Duodenal mucosa (tissue), 2 donors: ENCODE measurements at regions not wholly inside any gene's neighbourhood (a gene's known extent, or its start where the extent isn't known, plus 50 kb on each side); places are given as distances from the start of the nearest gene placed in this dataset.
"Not testable (repeated sequence)": the region's sequence is repeated elsewhere in the genome, so short reads cannot be mapped to it uniquely, and the experiment has no call there.

Source experiments
- H3K27ac ChIP-seq: one replicate; pipeline ENCODE4 v1.7.0; 2013; ENCODE audit warnings: low read depth, low read length
- H3K27me3 ChIP-seq, 2 donors: one replicate each; pipeline ENCODE4 v1.7.0; 2013; ENCODE audit warnings: low read length in 2 of 2, control low read depth in 1 of 2; ENCODE audit not compliant: insufficient read depth in 2 of 2, control insufficient read depth in 1 of 2
- H3K36me3 ChIP-seq, 2 donors: one replicate each; pipeline ENCODE4 v1.7.0; 2013; ENCODE audit warnings: low read length in 2 of 2, control low read depth in 1 of 2; ENCODE audit not compliant: insufficient read depth in 2 of 2, control insufficient read depth in 1 of 2
- H3K4me1 ChIP-seq, 2 donors: one replicate each; pipeline ENCODE4 v1.7.0; 2013; ENCODE audit warnings: low read length in 2 of 2, control low read depth in 1 of 2; ENCODE audit not compliant: insufficient read depth in 2 of 2, control insufficient read depth in 1 of 2
- H3K4me3 ChIP-seq, 2 donors: one replicate each; pipeline ENCODE4 v1.7.0; 2013; ENCODE audit warnings: low read length in 2 of 2, low read depth in 1 of 2
- H3K9ac ChIP-seq, 2 donors: one replicate each; pipeline ENCODE4 v1.7.0; 2013; ENCODE audit warnings: low read length in 2 of 2, low read depth in 1 of 2
- H3K9me3 ChIP-seq, 2 donors: one replicate each; pipeline ENCODE4 v1.7.0; 2013; ENCODE audit warnings: low read length in 2 of 2, control low read depth in 1 of 2; ENCODE audit not compliant: control insufficient read depth in 1 of 2

GRCh38 chr17:21501927-21502700 lies 126.0 kb downstream of the KCNJ12 start:
- not testable (repeated sequence) for H3K4me1 ChIP-seq, H3K9me3 ChIP-seq, H3K36me3 ChIP-seq, H3K27ac ChIP-seq, H3K27me3 ChIP-seq, H3K9ac ChIP-seq, H3K4me3 ChIP-seq

DNA sequence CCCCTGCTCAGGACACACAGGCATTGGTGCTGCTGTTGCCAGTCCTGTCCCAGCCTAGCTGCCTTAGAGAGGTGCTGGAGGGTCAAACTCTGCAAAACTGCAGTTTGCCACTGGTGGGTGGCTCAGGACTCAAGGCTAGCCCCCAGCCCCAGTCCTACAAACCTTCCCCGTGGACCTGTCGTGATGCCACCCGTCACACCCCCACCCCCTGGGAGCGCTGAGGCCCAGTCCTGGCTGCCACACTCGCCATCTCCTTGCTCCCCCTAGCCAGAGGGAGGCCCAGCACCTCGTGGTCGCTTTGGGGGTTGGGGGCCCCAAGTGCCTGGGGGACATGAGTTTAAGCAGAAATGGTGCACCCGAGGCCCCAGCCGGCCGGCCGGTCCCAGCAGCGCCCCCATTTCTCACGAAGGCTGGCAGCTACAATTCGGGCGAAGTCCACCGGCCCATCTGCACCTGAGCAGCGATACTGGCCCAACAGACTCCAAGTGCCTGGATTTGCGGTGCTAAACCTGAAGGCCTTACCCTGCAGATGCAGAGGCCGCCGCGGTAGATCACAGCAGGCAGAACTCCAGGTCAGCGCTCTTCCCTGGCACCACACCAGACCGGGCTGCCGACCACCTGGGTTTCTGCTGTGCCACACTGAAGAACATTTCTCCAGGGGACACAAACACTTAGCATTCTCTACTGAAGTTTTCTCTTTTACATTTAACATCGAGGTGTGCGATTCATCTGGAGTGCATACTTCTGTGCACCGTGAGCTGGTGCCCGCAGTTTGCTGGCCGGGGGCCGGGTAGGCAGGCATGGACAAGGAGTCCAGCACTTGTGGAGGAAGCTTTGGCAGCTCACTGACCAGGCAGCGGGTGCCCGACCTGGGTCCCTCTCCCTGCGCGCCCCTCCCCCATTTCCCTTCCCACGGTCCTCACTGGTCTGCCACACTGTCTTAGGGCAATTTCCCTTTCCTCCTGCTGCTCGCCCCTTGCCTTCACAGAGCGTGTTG lies 130.0 kb downstream of the KCNJ12 start:
- Histone ChIP-seq H3K9ac (no peak overlapping the region), H3K27me3 (peaks cover 11 to 15% of the 10 kb centered on the region in 2 donors), H3K27ac (no peak overlapping the region), H3K36me3 (no peaks in the 10 kb centered on the region), H3K4me3 (no peak overlapping the region), H3K4me1 (peaks cover 4% of the 10 kb centered on the region in 2 donors), H3K9me3 (no peaks in the 10 kb centered on the region)

DNA sequence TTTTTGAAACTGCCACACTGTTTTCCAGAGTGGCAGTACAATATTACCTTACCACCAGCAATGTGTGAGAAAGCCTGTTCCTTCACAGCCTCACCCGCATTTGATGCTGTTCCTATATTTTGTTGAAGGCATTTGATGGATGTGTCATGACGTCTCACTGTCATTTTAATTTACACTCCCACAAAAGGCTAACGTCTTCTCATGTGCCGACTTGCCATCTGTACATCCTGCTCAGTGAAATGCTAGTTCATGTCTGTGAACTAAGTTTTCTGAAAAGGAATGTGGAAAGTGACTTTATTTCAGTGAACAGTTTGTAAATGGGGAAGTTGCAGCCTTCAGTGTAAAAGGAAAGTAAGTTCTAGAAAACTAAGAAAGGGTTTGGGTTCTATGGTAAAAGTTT lies 131.6 kb downstream of the KCNJ12 start:
- H3K27me3 ChIP-seq, result peaks cover 11 to 20% of the 10 kb centered on the region in 2 donors
- not testable (repeated sequence) for H3K9me3 ChIP-seq, H3K36me3 ChIP-seq, H3K4me1 ChIP-seq, H3K4me3 ChIP-seq, H3K27ac ChIP-seq, H3K9ac ChIP-seq

DNA sequence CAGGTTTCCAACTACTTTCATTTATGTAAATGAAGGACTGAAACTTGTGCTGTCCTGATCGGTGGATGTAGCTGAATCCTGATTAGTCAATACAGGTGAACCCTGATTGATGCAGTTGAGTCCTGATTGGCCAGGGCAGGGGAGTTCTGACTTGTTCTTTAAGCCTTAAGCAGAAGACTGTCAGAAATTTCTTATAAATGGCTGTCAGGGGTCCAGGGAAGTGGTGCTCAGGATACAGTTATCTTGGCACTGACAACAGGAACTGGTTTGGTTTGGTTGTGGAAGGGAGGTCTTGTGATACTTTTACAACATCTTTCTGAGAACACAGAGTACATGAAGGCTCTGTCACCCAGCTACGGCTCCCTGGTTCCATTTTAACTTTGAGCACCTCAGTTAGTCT lies 132.1 kb downstream of the KCNJ12 start:
- Histone ChIP-seq H3K36me3 (no peaks in the 10 kb centered on the region), H3K4me3 (no peak overlapping the region), H3K9ac (no peak overlapping the region), H3K27me3 (peaks cover 11 to 20% of the 10 kb centered on the region in 2 donors), H3K4me1 (peaks cover 8 to 10% of the 10 kb centered on the region in 2 donors), H3K9me3 (no peaks in the 10 kb centered on the region), H3K27ac (no peak overlapping the region)

GRCh38 chr17:21509356-21509755 lies 133.2 kb downstream of the KCNJ12 start:
- H3K27ac ChIP-seq, H3K36me3 ChIP-seq, H3K4me3 ChIP-seq, H3K9me3 ChIP-seq, H3K4me1 ChIP-seq, H3K9ac ChIP-seq: not testable (repeated sequence)
- peaks cover 11 to 20% of the 10 kb centered on the region in 2 donors for H3K27me3 ChIP-seq

DNA sequence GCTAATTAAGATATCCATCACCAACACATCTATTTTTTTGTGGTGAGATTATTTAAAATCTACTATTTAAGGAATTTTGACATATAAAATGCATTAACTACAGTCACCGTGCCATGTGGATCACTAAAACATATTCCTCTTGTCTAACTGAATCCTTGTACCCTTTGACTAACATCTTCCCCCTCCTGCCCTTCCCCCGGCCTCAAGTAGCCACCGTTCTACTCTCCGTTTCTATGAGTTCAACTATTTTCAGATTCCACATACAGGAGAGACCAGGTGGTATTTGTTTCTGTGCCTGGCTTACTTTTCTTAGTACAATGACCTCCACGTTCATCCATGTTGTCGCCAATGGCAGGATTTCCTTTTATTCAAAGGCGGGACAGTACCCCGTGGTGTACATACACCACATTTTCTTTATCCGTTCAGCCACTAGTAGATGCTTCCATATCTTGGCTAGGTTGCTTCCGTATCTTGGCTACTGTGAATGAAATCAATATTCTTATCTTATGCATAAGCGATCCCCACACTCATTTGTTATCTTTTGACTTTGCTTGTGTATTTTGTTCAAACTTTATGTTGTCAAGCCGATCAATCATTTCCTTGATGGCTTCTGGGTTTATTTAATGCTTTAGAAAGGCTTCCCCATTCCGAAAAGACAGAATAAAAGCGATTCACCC lies 134.7 kb downstream of the KCNJ12 start:
- Histone ChIP-seq H3K27me3 (peaks cover 11 to 20% of the 10 kb centered on the region in 2 donors), H3K36me3 (no peaks in the 10 kb centered on the region), H3K9me3 (no peaks in the 10 kb centered on the region), H3K9ac (peak overlapping the region; percentile 13 to 70), H3K4me1 (peaks cover 8 to 10% of the 10 kb centered on the region in 2 donors), H3K27ac (no peak overlapping the region), H3K4me3 (peak overlapping the region; percentile 45 to 60)

- Histone ChIP-seq H3K4me3 (peak overlapping the region; percentile 45 to 60), H3K27me3 (peaks cover 8 to 20% of the 10 kb centered on the region in 2 donors), H3K27ac (no peak overlapping the region), H3K4me1 (peaks cover 8 to 10% of the 10 kb centered on the region in 2 donors), H3K9ac (peak overlapping the region; percentile 13 to 70), H3K9me3 (no peaks in the 10 kb centered on the region), H3K36me3 (no peaks in the 10 kb centered on the region)
Measured at GRCh38 chr17:21511363-21512195, 135.4 kb downstream of the KCNJ12 start.

DNA sequence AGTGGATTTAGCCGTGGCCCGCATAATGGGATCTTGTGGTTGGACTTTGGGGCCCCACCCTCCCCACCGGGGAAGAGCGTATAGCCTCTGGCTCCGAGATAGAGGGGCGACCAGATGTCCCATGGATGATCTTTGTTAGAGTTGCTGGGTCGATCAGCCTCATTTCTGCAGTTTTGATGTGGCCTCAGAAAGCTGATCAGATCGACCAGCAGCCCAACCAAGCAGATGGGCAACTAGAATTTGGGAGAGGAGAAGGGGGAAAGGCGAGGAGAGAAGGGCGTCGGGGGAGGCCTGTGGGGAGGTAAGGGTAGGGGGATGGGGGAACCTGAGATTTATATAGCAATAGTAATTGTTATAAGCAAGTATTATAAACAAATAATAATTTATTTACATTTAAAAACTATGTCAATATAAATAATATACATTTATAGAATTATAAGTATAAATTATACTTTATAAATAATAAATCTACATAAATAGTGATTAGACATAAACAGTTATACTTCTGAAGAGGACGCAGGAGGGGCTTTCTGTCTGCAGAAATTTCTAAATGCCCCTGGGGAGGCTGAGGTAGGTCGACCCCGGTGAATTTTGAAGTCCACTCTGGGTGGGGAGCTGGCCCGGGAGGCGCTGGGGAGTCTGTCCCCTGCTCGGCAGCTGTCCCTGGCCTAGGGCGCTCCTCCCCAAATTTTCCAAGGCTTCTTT lies 136.3 kb downstream of the KCNJ12 start:
- peak overlapping the region in 1 of 2 donors; percentile 20 for H3K9ac ChIP-seq
- H3K9me3 ChIP-seq, result no peaks in the 10 kb centered on the region
- peak overlapping the region in 1 of 2 donors; percentile 43 for H3K4me3 ChIP-seq
- H3K27ac ChIP-seq, result no peak overlapping the region
- H3K36me3 ChIP-seq, result no peaks in the 10 kb centered on the region
- H3K4me1 ChIP-seq, result peaks cover 8 to 10% of the 10 kb centered on the region in 2 donors
- peaks cover 8 to 20% of the 10 kb centered on the region in 2 donors for H3K27me3 ChIP-seq
